C4-2B (cell line): ENCODE measurements at regions not wholly inside any gene's neighbourhood (a gene's known extent, or its start where the extent isn't known, plus 50 kb on each side); places are given as distances from the start of the nearest gene placed in this dataset.

Experiments used
- CTCF ChIP-seq: fragments of 450-650 bp; conservative IDR thresholded peaks from 2 replicates; pipeline ENCODE4 v1.5.1; 2017; ENCODE audit warnings: mild to moderate bottlenecking
- ZFX ChIP-seq: fragments of 450-650 bp; IDR thresholded peaks from 2 replicates; pipeline ENCODE4 v1.6.1; 2017

- no peak for TF ChIP-seq CTCF
- no peak for TF ChIP-seq ZFX
These were observed 238.1 kb upstream of the SEL1L start for GRCh38 chr14:81771651-81772275.
